ENCODE measurements at regions not wholly inside any gene's neighbourhood (a gene's known extent, or its start where the extent isn't known, plus 50 kb on each side); places are given as distances from the start of the nearest gene placed in this dataset.

GRCh38 chr7:12769444-12769843 is 82.0 kb downstream of the ARL4A start:
- TF ChIP-seq, protein P1, sequence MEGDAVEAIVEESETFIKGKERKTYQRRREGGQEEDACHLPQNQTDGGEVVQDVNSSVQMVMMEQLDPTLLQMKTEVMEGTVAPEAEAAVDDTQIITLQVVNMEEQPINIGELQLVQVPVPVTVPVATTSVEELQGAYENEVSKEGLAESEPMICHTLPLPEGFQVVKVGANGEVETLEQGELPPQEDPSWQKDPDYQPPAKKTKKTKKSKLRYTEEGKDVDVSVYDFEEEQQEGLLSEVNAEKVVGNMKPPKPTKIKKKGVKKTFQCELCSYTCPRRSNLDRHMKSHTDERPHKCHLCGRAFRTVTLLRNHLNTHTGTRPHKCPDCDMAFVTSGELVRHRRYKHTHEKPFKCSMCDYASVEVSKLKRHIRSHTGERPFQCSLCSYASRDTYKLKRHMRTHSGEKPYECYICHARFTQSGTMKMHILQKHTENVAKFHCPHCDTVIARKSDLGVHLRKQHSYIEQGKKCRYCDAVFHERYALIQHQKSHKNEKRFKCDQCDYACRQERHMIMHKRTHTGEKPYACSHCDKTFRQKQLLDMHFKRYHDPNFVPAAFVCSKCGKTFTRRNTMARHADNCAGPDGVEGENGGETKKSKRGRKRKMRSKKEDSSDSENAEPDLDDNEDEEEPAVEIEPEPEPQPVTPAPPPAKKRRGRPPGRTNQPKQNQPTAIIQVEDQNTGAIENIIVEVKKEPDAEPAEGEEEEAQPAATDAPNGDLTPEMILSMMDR (IDR thresholded peaks at IDR 0.05; ENCODE audit: extremely low read depth in 1 of 2, insufficient read depth in 1 of 2, low read depth in 1 of 2, low read length in 2 of 2), result no peak
- no peak for TF ChIP-seq POLR2A (IDR thresholded peaks at IDR 0.05; ENCODE audit: low read depth, low read length)
- no peak for TF ChIP-seq MYC (IDR thresholded peaks at IDR 0.05; ENCODE audit: low read depth, low read length)
- TF ChIP-seq EZH2 (IDR thresholded peaks at IDR 0.05; ENCODE audit: borderline replicate concordance, low read depth, low read length, severe bottlenecking), result no peak
- TF ChIP-seq JUN (IDR thresholded peaks at IDR 0.05; ENCODE audit: borderline replicate concordance, insufficient read depth, insufficient read length, low read depth), result no peak
- no peak for TF ChIP-seq POLR2AphosphoS5 (IDR thresholded peaks at IDR 0.05; ENCODE audit: insufficient read depth, low read depth, low read length)
- TF ChIP-seq GATA2 (IDR thresholded peaks at IDR 0.05; ENCODE audit: insufficient read depth, insufficient read length, low read depth, low read length), result no peak
- TF ChIP-seq, protein P2, sequence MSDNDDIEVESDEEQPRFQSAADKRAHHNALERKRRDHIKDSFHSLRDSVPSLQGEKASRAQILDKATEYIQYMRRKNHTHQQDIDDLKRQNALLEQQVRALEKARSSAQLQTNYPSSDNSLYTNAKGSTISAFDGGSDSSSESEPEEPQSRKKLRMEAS (IDR thresholded peaks at IDR 0.05; ENCODE audit: insufficient read depth, insufficient read length), result no peak

Data from endothelial cell of umbilical vein (primary cell).